HG03108 (cell line): ENCODE measurements at regions not wholly inside any gene's neighbourhood (a gene's known extent, or its start where the extent isn't known, plus 50 kb on each side); places are given as distances from the start of the nearest gene placed in this dataset.
"Not testable (repeated sequence)": the region's sequence is repeated elsewhere in the genome, so short reads cannot be mapped to it uniquely, and the experiment has no call there.

Experiments used
- ATAC-seq: cut with Tn5 transposase; IDR thresholded peaks from one replicate; pipeline ENCODE4 v1.9.1; 2021; ENCODE audit warnings: moderate library complexity; ENCODE audit not compliant: unreplicated experiment

DNA sequence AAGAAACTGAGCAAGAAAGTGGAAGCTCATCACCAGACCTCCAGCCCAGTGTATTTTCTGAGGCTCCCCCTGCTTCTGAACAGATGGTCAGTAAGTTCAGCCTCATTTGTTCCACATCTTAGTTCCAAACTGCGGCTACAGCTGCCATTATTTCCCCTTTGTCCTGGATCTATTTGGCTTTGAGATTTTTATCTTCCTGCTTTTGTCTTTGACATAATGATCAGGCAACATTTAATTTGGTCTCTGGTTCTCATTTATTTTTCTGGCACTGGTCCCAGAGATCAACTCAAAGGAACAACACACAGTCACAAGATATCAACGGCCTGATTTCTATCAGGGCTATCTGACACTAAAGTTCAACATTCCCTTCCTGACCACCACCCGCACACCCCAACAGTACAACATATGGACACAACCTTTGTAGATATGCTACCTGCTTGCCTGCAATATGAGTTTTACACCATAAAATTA, 137.5 kb downstream of the FAM76B start:
- ATAC-seq, result no peak

DNA sequence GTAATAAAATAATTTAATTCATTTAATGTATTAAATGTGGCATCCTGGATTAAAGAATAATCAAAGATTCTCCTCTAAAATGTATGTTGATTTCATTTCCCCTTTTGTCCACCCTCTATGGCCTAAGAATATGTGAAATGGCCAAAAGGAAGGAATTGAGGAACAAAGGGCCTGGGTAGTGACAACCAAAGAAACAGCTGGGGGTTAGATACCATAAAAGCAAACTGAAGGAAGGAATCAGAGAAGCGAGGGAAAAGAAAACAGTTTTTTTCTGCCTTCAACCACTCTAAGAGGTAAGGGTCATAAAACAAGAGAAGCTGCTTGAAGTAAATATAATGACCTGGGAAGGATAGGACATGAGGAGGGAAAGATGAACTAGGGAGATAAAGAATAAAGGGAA, 139.3 kb downstream of the FAM76B start:
- ATAC-seq, result no peak

DNA sequence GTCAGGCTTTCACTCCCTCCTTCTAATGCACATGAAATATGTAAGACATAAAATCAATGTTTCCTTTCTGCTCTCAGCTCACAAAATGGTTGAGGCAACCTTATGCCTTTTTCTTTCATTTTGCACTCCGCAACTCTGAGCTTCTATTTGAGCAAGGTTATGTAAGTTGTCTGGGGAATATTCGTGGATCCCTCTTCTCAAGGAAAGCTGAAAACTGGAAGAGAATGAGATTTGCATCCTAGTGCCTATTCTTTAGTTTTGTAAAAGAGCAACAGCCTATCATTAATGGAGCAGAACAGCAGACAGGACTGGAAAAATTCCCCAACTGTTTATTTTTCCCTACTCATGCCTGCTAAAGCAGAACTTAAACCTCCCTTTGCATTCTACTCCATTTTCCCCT, 141.7 kb downstream of the FAM76B start:
- ATAC-seq, result no peak

DNA sequence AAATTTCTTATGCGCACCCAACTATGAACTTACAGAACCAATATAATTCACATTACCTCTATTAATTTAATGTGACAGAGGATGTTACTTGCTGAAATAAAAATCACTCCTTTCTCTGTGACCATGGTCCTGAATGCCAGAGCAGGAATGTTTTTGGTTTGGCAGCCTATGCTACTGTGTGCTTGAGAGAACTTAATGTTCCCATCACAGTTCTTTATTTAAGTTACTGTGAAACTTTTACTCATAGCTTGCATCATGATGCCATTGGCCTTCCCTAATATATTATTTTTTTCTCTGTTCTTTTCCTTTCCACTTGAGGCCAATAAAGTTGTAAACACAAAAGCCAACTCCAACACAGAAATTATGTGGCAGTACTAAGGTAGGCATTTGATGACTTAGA, 142.2 kb downstream of the FAM76B start:
- no peak for ATAC-seq

- peak; percentile 100 for ATAC-seq
These were observed 148.1 kb downstream of the FAM76B start for GRCh38 chr11:95641495-95641894.

DNA sequence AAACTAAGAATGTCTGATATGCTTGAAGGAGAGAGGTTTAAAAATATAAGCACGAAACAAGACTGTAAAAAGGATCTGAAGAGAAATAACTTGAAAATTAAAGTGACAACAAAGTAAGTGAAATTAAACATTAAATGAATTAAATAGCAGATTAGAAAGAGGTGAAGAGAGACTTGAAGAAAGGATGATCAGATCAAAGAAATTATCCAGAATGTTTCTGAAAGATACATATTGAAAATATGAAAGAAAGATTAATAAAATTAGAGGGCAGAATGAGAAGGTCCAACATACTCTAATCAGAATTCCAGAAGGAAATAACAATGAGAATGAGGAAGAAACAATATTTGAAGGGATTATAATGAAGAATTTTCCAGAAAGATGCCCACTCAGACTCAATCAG, 151.1 kb downstream of the FAM76B start:
- ATAC-seq, result no peak

GRCh38 chr11:95625164-95625900, 164.2 kb downstream of the FAM76B start:
- ATAC-seq, result no peak

- no peak for ATAC-seq
These were observed 173.3 kb downstream of the FAM76B start for GRCh38 chr11:95616256-95616804.

GRCh38 chr11:95611827-95612226, 177.8 kb downstream of the FAM76B start:
- no peak for ATAC-seq

DNA sequence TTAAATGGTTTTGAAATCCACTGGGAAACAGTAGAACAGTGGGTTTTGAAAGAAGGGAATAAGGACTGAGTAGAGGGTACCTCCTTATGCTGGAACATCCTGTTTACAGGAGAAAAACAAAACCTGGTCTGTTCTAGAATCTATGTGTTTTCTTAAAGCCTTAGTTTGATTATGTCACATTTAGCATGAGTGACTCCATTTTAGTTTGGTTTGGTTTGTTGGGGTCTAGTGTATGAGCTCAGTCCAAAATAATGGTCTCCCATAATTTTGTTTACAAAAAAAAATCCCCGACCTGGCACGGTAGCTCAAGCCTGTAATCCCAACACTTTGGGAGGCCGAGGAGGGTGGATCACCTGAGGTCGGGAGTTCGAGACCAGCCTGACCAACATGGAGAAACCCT, 179.4 kb downstream of the FAM76B start:
- not testable (repeated sequence) for ATAC-seq

- no peak for ATAC-seq
These were observed 181.5 kb downstream of the FAM76B start for GRCh38 chr11:95608093-95608492.

- ATAC-seq, result no peak
These were observed 182.8 kb downstream of the FAM76B start for GRCh38 chr11:95606824-95607223.

- no peak for ATAC-seq
These were observed 184.2 kb downstream of the FAM76B start for GRCh38 chr11:95605271-95605940.

- ATAC-seq, result no peak
These were observed 189.5 kb downstream of the FAM76B start for GRCh38 chr11:95599959-95600586.

- ATAC-seq, result no peak
These were observed 193.6 kb downstream of the FAM76B start for GRCh38 chr11:95595973-95596489.

GRCh38 chr11:95595541-95595940, 194.0 kb downstream of the FAM76B start:
- no peak for ATAC-seq

DNA sequence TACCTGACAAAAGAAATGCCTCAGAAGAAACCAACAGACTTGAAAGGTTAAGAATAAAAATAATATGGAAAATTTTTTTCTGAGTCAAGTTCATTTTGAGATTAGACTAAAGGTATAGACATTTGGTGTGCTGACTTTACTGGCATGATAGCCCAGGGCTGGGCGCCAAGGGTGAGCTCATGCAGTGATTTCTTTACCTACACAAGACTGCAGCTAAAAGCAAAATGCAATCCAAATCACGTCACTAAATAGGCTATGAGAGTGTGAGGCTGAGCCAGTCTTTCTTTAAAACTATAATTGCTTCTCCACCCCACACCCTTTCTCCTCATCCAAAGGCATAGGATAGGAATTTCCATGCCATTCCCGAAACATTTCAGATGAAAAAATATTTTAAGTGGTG, 196.5 kb downstream of the FAM76B start:
- no peak for ATAC-seq

DNA sequence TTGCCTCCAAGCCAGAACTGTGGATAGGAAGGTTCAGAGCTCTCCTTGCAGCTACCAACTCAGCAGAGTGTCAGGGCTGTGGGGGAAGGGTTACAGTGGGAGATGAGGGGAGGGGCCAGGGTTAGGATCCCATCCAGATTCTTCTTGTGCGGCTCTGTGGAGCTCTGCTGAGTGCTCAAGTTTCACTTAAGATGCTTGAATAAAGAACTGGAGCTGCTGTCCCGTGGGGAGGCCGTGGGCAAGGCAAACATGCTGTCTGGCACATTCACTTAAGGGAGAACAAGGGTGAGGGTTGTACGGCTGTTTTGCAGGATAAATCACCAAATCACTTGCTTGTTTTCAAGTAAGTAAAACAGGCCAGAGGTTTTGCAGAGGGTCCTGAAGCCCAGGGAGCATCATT, 197.1 kb downstream of the FAM76B start:
- ATAC-seq, result no peak

DNA sequence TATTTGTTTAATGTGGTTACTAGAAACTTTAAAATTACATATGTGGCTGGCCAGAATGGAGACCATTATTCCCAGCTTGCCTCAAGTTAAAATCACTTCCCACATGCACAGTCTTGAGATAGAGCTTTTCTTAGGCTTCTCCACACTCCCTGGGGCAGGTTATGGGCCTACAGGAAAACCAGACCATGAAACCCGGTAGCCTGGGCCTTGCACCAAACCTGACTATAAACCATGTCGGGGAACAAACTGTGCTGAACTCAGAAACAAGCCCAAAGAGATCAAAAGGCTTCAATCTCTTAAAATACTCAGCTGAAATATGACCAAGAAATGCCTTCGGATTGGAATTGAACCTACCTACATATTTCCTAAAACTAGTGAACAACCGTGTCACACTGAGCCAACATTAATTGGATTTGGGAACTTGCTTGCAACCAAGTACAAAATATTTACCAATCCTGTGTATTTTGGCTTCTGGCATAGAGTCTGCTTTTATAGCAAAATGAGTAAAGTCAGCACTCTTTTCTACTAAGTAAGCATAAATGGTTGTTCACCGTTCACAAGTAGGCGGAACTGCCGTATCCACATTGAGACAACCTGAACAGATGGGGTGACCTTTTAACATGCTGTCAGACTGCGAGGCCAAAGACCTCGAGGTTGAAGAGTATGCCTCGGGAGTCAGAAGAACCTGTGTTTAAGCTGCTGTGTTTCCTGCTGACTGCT, 199.5 kb downstream of the FAM76B start:
- no peak for ATAC-seq

GRCh38 chr11:95588821-95589220, 200.8 kb downstream of the FAM76B start:
- ATAC-seq, result no peak

DNA sequence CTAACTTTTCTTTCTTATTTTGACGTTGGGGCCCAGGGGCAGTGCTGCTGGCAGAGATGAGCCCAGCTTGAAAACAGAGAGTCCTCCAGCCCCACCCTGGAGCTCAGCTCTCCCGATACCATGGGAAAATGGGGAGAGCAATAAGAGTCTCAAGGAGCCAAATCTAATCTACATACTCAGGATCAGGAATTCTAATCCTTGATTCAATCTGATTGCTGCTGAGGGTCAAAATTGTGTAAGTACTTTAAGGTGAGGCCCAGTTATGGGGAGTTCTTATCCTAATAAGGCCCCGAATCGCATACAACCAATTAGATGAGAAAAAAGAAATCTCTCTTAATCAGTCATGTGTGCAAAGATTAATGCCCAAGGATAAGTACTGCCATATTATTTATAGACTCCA, 202.9 kb downstream of the FAM76B start:
- no peak for ATAC-seq
